DMS79 treated with DMSO at 0.1 percent for 48 hours (cell line): ENCODE measurements at regions not wholly inside any gene's neighbourhood (a gene's known extent, or its start where the extent isn't known, plus 50 kb on each side); places are given as distances from the start of the nearest gene placed in this dataset.

Experiments used
- DNase-seq: peaks from one replicate; lab custom pipeline; 2025; lab: John Stamatoyannopoulos, UW

DNA sequence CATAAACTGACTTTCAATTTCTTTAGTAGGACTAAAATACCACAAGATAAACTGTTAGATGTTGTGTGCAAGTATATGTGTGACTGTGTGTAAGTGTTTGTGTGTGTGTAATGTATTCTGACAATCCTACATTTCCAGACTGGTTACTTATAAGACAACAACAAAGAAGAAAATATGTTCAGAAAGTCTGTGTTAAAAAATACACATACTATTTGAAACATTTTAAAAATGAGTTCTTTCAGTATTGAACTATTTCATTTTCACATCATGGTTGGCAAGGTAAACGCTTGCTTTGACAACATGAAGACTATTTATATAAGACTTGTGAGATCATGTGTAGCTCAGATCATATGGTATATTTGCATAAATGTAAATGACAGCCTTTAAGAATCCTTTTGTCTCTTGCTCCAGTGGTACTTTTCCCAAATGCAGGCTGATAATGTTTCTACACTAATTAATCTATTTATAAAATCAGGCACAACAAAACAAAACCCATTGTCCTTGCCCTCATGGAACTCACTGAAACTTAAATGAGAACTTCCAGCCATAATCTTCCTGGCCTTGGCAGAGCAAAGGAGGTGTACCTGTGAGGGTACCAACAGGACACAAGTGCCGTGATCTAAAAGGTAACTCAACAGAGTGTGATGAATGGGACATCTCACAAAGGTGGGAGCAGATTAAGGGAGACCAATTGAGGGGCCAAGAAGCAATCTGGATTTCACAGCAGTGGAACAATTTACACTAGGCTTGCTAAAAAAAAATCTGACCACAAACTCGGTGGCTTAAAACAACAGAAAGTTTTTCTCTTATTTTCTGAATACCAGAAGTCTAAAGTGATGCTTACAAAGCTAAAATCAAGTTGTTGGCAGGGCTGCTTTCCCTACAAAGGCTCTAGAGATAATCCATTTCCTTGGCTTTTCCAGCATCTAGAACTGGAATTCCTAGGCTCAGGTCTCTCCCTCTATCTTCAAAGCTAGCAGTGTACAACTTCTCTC is 349.0 kb downstream of the TBC1D4 start:
- no peak for DNase-seq

DNA sequence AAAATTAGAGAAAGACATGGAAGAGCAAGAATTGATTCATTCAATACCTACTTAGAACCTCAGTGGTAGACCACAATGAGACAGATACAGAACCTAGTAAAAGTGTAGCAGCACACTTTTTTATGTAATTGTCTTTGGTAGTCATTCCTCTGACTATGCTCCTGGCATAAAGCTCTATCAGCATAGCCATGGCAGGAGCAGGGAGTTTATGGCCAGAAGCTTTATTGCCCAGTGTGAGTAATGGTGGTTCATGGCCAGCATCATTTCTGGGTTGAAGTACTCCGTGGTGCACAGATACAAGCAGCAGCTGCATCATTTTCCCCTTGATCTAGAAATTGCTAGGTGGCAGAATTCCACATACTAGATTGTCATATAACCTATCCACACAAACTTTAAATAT is 352.6 kb downstream of the TBC1D4 start:
- DNase-seq = no peak

DNA sequence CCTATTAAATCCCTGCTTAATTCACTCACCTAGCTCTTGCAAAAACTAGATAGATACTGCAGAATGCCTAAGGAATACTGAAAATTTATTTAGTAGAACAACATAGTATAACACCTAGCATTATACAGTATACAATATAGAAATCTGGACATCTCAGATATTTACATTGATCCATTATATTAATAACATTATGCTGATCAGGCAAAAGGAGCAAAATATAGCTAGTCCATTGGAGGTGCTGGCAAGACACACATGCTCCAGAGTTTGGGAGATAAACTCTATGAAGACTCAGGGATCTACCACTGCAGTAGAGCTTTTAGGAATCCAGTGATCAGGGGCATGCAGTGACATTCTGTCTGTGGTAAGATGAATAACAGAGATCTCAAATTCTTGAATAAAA is 357.6 kb downstream of the TBC1D4 start:
- DNase-seq = no peak

- no peak for DNase-seq
Observed at GRCh38 chr13:75123428-75123827, 358.5 kb downstream of the TBC1D4 start.

GRCh38 chr13:75120085-75120484 is 361.9 kb downstream of the TBC1D4 start:
- DNase-seq = no peak

GRCh38 chr13:75115171-75115570 is 366.8 kb downstream of the TBC1D4 start:
- no peak for DNase-seq

DNA sequence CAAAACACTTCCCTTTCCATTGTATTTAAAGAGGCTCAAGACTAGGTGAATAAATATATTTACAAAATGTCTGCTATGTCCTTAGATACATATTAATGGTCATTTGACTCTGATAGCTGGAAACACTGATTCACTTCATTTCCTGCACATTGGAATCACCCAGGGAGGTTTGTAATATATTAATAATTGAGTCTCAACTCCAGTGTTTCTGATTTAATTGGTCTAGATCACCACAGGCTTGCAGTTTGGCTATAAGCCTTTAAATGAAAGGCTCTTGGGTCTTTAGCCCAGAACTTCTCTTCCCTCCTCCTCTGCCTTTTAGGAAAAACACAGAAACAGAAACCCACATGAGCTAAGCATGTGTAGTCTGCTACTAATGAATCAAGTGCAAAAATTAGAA is 378.0 kb downstream of the TBC1D4 start:
- no peak for DNase-seq

GRCh38 chr13:75102001-75102716 is 379.8 kb downstream of the TBC1D4 start:
- no peak for DNase-seq

GRCh38 chr13:75101348-75101747 is 380.6 kb downstream of the TBC1D4 start:
- no peak for DNase-seq

DNA sequence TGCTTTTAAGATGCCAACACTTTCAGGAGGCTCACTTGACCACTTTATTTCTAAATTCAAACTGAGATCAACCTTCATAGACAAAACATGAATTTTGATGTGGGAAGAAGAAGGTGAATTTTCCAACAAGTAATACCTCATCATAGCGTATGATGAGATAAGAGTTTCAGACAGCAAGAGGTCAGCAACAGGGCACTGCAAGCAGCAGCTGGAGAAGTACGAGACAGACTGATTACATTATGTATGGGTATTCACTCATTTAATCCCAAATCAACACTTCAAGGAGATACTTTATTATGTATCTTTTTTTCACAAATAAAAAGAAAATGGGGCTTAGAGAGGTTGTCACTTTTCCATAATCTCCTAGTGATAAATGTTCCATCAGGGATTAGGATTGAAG is 389.8 kb downstream of the TBC1D4 start:
- DNase-seq = no peak

DNA sequence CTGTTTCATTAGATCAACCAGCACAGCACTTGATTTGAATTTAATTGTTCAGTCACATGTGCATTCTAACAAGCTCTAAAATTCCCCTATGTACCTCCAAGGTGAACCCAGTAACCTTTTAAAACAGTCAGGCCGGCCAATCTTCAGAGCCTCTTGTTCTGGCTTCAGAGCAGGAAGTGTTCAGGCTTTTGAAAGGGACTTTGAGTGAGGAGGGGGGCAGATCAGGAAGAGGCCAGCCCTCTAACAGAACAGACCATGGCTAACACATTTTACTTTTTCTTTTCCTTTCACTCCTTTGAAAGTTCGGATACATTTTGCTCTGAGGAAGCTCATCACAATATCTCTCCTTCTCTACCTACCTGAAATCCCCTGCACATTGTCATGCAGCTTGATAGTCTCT is 390.3 kb downstream of the TBC1D4 start:
- DNase-seq = no peak

- DNase-seq = no peak
Observed at GRCh38 chr13:75090872-75091615, 390.9 kb downstream of the TBC1D4 start.

DNA sequence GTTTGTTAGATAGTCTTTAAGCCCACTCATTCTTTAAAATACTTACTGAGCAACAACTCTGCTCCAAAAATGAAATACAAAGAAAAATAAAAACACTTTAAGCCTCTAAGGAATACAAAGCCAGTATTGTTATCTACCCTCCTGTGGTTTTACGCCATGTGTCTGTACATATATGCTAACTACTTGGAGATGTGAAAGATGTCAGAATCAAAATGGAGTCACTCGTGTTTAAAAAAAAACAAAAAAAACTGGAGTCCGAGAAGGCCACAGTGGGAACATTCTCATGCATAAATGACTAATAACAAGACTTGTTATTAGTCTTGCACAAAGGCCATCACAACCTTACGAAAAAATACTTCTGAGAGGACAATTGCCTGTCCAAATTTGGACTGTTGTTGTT is 393.1 kb downstream of the TBC1D4 start:
- DNase-seq = no peak

DNA sequence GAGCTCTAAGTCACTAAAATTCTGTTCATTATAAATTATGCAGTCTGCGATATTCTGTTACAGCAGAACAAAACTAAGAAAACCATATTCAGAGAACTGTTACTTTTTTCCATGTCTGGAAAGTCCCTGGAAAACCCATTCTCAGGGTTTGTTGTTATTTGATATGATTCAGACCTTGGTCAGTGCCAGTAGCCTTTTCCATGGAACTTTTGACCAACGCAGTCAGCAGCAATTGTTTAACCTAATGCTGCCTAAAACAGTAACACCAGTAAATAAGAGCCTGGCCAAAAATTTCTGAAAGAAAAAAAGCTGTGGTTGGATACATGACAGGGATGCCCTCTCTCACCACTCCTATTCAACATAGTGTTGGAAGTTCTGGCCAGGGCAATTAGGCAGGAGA is 402.7 kb downstream of the TBC1D4 start:
- DNase-seq = no peak

DNA sequence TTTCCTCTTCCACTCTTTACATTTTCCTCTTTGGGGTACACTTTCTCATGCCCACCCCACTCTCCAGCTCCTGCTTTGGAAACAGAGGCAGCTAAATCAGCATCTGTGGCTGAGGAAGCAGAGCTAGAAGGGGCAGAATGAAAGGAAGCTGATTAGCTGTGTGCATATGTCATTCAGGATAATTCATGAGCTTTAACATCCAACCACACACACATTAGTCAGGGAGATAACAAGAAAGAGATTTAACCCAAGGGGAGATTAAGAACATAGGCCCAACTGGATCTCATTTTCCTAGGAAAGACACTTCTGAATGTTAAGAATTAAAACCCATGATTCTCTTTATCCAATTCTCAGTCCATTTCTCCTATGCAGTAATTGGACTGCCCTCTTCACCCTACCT is 405.5 kb downstream of the TBC1D4 start:
- no peak for DNase-seq

DNA sequence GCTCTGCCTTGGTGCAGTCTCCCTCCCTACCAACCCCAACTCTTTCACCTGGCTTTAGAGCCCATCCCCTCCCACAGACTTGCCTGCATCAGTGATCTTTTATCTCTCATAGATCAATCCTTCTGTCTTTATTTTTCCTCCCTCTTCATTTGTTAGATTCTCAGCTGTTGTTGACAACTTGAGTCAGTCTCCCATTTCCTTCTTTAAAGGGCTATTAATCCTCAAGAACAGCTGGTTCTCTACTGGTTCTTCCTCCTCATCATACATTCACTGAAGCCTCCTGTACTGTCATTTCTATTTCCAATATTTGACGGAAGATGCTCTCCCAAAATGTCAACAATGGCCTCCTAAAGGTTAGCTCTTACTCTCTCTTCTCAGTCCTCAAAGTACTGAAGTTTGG is 408.2 kb downstream of the TBC1D4 start:
- DNase-seq = no peak

GRCh38 chr13:75072891-75073290 is 409.1 kb downstream of the TBC1D4 start:
- DNase-seq = no peak

DNA sequence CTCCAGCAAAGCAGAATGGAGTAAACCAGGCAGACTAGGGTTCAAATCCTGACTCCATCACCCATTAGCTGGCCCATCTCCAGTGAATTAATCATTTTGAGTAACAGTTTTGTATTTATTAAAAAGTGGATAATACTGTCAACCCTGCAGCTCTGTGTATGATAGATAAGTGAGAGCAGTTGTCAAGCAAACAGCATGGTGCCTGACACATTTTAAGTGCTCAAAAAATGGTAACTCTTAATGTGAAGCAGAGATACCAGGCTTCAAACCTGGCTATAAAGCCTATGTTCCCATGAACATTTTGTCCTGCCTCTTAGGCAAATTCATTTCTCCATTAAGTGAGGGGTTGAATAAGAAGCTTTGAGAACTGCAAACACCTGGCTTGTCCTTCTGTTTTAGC is 409.6 kb downstream of the TBC1D4 start:
- DNase-seq = no peak

DNA sequence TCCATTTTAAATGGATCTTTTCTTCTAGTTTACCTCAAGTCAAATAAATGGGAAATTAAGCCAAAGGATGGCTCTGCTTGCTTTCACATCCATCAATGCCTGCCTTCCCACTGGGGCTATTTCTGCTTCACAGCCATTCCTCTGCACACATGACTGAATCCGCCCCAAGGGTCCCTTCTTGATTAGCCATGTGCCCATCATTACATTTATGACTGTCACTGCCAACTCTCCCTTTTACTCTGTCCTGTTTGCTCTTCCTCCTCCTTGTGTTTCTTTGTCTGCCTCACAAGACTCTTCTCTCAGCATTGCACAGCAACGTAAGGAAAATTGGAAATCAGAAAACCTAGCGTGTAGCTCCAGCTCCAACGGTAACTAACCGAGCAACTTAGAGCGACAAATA is 410.2 kb downstream of the TBC1D4 start:
- DNase-seq = no peak

DNA sequence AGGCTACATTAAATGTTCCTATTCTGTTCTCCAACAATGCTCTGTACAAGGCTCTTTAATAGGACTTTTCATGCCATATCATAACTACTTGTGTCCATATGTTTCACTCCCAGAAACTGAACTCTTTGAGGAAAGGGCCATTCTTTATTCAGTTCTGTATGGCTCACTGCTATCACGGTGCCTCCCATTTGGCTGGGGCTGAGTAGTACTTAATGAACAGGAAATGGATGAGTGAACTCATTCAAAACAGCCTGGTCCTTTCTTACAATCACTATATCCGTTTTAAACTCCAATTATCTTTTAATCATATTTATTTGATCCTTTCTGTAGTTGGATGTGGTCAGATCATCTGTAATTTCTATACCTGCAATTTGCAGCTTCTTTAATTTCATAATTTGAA is 410.6 kb downstream of the TBC1D4 start:
- DNase-seq = no peak

GRCh38 chr13:75061909-75062308 is 420.1 kb downstream of the TBC1D4 start:
- DNase-seq = no peak

GRCh38 chr13:75055296-75055695 is 426.7 kb downstream of the TBC1D4 start:
- no peak for DNase-seq

- no peak for DNase-seq
Observed at GRCh38 chr13:75052616-75053015, 429.4 kb downstream of the TBC1D4 start.
